GM18868 (cell line): ENCODE measurements at regions not wholly inside any gene's neighbourhood (a gene's known extent, or its start where the extent isn't known, plus 50 kb on each side); places are given as distances from the start of the nearest gene placed in this dataset.

Experiments
- ATAC-seq: cut with Tn5 transposase; IDR thresholded peaks from one replicate; pipeline ENCODE4 v1.9.1; 2021; ENCODE audit warnings: mild to moderate bottlenecking, moderate library complexity; ENCODE audit not compliant: unreplicated experiment

DNA sequence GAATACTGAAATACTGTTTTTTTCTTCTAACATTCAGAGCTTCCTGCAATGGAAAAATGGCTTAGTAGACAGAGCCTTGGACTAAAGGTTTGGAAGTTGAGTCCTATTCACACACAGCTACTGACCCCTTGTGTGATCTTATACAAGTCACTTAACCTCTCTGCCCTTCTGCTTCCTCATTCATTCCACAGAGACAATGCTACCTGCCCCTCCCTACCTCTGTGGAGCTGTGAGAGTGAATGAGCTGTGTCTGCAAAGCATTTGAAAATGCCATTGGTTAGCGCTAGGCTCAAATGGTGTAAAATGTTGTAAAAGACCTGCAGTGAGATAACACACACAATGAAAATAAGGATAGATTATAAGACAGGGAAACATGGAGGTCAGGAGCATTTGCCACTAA is 214.4 kb downstream of the BARHL2 start:
- no peak for ATAC-seq

DNA sequence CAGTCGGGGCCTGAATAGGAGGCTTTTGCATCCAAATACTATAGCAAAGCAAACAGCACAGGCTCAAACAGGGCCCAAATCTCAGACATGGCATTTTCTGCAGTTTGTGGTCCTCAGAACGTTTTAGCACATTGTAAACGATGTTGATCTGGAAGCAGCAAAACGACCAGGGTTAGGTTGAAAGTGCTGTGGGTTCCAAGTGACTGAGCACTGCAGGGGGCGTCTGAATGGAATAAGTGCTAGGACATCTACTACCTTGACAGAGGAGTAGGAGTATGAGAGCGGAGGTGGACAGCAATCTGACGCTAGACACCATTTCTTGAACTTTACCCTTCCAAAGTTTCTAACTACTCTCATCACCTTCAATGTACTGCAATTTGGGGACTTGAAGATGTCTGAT is 214.9 kb downstream of the BARHL2 start:
- no peak for ATAC-seq

DNA sequence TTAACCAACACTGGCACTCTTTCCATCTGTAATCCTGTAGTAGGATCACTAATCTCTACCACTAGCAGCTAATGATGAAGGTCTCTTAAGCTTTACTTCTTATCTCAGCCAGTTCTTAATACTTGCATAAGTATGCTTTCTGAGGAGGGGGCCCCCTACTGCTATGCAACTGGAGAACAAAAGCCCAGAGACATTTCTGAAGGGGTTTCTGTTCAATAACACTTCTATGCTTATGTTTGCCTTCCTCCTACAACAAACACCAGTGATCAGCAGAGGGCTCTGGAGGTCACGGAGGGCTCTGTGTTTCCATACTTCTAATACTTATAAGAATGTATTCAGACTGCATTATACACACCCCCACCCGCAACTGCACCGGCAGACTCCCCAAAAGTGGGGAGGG is 215.8 kb downstream of the BARHL2 start:
- ATAC-seq, result no peak

DNA sequence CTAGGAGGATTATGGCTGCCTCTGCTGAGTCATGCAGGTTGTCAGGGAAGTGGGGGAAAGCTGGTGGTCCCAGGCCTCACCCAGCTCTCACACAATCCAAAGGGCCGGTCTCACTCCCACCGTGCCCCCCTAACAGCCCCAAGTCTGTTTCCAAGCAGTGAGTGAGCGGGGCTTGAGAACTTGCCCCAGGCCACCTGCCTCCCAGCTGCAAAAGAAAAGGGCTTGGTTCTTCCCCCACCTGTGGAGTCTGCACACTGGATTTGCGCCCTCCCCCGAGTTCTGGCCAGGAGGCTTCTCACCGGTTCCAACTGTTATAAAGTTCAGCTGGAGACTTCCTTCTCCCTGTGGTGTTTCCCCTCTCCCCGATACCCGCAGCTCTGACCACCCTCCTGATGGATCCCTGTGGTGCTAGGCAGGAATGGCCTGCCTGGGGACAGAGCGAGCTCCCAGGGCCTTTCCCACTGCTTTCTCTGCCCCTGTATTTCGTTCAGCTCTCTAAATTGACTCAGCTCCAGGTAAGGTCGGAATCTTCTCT is 222.3 kb downstream of the BARHL2 start:
- no peak for ATAC-seq

DNA sequence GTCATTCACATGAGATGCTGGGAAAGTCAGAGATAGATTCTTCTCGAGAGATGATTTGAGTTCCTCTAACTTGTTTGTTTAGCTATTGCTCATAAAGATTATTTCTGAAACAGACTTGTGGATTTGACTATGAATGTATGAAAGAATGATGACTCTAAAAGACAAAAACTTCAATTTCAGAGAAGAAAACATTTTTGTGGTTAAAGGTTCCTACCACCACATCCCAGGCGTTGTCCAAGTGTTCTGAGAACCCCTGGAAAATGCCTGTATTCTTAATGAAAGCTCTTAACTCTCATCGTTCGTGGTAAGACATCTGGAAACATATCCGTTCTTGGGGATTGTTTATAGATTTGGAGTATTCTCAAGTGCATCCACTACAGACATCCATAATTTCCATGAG is 228.7 kb downstream of the BARHL2 start:
- no peak for ATAC-seq

DNA sequence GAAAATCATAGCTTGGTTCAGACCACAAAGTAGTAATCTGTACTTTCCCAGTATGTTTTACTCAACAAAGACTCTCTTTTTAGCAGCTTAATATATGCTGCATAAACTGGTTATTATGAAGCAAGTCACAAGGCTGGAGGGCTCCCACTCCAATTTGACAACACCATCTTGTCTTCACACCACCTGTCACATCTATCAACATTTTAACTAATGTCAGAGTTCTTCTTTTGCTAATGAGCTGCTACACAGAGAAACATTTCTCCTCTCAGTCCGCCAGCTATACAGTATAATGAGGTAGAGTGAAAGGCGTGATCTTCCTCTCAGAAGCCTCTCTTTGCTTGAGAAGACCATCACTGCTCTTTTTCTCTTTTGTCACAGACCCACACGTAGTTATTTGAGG is 230.1 kb downstream of the BARHL2 start:
- no peak for ATAC-seq

DNA sequence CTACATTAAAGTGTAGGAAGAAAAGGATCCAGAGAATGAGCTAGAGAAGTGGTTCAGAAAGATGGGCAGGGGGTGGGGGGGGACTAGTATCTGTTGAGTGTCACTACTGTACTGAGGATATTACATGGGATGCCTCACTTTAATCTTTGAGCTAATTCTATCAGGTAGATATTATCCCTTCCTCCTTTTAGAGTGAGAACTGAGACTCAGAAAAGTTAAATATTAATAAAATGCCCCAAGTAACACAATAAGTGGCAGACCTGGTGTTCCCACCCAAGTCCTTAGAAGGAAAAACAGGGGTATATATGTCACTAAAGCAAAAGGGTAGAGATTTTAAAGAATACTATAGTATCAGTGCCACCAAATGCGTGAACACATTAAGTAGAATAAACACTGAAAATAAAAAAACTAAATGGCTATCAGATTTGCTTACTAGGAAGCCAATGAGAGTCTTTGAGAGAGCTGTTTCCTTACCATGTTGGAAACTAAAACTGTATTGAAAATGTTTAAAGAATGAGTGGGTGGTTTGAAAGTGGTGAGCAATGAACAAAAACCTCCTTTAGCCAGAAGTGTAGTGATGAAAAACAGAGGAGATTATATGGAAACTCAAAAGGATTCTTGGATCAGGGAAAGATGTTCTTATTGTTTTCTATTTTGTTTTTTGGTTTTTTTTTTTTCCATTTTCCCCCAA is 230.8 kb downstream of the BARHL2 start:
- no peak for ATAC-seq

DNA sequence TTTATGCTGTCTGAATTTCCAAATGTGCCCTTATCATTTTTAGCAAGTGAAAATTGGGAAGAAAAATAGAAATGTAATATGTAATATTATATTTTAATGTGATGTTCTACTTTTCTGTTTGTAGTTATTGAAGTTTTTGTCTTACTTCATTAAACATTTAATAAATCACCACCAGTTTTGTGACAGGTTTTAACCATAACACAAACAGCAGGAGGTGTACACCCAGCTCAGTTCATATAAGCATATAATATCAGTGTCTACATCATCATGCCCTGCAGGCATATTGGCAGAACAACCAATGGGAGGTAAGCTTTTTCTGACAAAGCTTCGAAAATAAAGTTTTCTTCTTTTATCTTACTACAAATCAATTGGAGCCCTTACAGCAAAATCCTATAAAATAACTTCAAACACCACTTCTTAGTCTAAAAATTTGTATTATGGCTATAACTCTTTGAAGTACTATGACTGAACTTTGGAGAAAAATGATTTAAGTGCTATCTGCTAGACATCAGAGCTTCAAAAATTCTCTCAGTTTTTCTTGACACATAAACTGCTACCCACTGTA is 236.7 kb downstream of the BARHL2 start:
- ATAC-seq, result no peak

DNA sequence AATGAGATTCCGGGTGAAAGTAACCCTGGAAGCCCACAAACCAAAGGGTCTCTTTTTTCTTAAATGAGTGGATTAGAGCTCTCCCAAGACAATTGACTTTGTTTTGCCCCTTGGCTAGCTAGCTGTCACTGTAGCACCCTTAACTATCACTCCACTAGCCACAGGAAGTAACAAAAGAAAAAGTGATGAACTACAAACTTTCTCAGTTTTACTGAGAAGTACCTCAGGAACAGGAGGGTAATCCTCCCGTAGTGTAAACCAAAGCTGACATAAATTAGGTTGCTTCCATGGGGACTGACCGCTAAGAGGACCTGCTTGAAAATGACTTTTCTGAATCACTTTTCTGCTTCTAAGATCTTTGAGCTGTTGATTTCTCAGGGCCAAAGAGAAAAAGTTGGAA is 240.1 kb downstream of the BARHL2 start:
- ATAC-seq, result no peak

DNA sequence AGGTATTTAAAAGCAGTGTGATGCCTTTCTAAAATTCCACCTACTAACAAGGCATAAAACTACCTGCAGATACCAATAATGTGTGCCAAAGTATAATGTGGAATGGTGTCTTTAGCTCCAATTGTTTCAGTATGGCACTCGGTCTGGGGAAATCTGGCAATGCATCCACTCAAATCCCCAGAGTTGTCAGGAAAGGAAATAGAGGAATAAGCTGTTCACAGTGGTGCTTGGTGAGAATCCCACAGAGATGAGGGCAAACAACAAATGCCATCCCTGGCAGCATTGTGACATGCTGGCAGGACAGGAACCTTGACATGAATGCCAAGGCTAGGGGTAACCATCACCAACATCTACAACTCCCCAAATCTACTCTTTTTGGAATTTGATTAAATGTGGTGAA is 240.7 kb downstream of the BARHL2 start:
- ATAC-seq, result no peak

DNA sequence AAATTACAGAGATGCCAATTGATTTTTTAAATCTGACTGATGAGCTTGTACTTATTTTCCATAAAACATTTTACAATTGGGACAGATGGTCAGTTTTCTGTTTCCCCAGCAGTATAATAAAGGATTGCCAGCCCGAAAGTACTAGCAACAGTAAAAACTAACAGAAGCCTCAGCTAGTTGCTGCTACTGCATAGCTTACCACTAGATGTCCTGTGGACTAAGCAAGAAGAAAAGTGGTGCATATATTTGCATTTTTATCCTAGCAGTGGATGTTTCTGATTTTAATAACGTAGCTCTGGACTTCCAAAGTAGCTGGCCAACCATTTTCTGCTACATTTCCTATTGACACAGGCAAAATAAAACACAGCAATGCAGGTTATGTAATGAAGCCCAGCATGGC is 241.5 kb downstream of the BARHL2 start:
- ATAC-seq, result no peak

DNA sequence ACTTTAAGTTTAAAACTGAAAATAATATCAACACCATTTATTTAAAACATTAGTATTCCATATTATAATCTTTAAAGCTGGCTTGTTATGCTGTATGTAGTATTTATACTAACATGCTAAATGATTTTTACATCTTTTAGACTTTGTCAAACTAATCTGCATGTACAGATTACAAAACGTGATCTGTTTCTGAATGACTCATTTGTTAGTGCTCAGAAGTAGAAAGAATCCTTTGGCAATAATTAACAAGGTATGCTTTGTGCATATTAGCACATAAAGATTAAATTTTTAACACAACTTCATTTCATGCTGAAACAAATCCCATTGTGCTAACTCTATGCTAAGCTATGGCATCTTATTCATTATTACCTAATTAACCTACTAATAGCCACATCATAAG is 242.4 kb downstream of the BARHL2 start:
- ATAC-seq, result no peak

DNA sequence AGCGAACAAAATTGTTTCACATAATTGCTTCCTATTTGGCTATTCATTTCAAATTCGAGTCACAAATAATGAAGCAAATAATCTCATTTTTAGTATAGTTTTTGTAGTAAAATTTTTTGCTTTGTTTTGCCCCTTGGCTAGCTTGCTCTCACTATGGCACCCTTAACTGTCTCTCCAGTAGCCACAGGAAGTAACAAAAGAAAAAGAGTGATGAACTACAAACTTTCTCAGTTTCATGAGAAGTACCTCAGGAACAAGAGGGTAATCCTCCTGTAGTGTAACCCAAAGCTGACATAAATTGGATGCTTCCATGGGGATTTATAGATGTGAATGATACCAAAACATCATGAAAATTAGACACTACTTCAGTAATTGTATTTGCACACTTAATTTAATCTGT is 242.9 kb downstream of the BARHL2 start:
- ATAC-seq, result no peak

DNA sequence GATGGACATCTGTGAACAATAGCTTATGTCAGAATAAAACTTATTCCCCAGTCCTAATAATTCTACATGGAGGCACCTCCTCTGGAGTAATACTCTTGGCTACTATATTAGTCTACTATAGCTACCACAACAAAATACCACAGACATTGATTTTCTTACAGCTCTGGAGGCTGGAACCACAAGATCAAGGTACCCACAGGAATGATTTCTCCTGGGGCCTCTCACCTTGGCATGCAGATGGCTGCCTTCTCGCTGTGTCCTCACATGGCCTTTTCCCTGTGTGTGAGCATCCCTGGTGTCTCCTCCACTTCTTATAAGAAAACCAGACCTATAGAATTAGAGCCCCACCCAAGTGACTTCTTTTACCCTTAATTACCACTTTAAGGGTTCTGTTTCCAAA is 244.3 kb downstream of the BARHL2 start:
- ATAC-seq, result no peak

DNA sequence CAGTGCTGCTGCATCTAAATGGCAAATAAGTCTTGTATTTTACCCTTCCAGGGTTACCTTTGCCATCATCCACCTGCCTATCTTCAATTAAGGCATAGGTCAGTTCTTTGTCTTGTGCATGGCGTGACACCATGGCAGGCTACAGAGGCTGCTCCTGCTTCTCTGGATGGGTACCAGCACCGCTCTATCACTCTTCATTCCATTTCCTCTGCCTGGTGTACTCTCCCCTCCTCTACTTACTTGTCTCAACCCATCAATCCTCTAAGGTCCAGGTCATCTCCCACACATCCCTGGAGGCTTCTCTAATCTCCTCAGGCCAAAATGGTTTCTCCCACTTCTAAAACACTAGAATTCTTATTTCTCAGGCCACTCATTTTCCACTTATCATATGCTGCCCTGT is 257.5 kb downstream of the BARHL2 start:
- no peak for ATAC-seq

DNA sequence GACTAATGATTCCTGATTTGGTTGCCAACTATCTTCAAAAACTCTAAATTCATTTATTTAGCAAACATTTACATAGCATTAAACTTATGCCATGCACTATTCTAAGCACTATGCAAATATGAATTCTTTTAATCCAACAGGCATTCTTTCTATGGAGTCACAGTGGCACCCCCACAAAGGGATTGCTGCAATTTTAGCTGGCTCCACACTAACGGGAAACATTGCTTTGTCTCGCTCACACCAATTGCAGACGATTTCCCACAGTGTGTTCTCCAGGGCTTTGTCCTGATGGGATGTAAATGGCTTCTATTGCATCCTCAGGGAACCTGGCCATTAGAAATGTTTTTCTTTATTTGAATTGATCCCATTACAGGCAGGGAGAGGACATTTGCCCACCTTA is 259.1 kb downstream of the BARHL2 start:
- no peak for ATAC-seq

DNA sequence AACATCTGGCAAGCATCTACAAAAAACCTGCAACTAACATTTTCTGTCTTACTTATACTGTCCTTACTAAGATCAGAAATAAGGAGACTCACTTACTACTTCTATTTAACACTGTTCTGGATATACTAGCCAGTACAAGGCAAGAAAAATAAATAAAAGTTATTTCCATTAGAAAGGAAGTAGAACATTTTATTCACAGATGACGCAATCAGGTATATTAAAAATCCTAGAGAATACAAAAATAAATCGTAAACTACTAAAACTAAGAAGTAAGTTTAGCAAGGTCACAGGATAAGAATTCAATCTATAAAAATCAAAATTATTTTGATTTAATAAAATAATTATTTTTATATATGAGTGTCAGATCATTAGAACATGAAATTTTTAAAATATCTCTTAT is 264.6 kb downstream of the BARHL2 start:
- ATAC-seq, result no peak

DNA sequence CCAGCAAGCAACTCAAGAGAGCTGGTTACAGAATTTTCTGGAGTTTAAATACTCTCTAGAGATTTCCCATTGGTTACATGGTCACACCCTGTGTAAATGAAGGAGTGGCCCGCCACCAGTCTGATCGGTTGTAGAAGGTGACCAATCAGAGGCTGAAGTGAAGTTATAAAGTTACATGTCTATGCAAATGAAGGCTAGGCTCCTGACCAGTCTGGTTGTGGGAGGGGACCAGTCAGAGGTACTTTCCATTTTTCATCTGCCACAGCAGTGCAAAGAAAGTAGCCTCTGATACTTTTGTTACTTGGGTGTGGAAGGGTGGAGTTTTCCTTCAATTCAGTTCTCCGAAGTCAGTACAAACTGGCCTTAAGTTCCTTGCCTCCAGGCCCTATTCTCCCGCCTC is 273.7 kb downstream of the BARHL2 start:
- ATAC-seq, result no peak

DNA sequence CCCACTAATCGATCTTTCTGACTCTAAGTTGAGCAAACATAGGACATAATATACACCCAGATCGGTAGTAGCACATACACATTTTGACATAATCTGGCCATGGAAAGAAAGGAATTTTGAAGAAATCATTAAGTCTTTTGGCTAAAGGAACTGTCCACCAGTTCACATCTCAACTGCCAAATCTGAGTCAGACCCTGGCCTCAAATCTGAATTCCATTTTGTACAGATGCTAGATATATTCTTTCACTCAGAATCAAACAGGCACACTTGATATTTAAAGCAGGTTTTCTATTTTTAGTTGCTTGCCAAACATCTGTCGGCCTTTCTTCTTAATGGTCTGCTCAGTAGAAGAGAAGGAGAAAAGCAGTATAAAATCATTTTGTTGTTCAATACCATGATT is 281.8 kb downstream of the BARHL2 start:
- ATAC-seq, result no peak

DNA sequence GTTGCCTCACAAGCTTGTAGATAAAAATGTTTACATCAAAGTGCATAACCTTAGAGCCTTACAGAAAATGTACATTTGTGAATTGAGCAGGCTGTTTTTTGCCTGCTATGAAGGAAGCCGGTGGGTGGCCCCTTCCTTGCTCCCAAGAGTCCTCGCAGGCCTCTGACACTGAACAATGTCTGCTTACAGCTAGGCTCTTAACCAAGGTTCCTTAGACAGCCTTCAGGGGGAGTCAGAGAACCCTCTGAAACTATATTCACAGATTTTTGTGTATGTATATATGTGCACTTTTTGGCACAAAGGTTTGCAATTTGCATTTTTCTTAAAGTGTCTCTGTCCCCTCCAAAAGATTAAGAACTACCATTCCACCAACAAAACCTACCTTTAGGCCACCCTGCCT is 282.6 kb downstream of the BARHL2 start:
- no peak for ATAC-seq

DNA sequence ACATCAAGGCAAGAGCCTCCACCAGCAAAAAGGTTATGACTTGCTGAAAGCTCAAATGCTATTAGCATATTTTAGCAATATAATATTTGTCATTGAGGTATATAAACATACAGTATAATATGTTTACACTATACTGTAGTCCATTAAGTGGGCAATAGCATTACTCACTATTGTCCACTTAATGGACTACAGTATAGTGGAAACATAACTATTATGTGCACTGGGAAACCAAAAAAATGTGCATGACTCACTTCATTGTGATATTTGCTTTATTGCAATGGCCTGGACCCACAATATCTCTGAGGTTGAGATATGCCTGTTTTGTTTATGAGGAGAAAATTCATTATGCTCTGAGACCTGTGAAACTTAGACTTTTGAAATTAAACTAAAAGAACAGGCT is 300.0 kb downstream of the BARHL2 start:
- ATAC-seq, result no peak

DNA sequence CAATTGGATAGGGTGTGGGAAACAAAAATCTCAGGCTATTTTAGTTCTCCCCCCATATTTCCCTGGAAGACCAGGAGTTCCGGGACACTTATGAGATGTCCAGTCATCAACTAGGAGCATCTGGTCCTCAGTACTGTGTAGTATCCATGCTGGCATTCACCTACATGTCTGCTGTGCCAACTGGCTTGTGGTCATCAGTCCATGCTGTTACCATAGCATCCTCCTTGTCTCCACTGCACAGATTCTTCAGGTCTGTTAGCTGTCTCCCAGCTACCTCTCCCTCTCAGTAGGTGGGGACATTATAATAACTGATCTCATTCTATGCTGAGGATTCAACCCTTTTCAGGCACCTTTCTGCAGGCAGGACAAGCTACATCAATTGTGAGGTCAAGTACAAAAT is 302.9 kb downstream of the BARHL2 start:
- no peak for ATAC-seq

DNA sequence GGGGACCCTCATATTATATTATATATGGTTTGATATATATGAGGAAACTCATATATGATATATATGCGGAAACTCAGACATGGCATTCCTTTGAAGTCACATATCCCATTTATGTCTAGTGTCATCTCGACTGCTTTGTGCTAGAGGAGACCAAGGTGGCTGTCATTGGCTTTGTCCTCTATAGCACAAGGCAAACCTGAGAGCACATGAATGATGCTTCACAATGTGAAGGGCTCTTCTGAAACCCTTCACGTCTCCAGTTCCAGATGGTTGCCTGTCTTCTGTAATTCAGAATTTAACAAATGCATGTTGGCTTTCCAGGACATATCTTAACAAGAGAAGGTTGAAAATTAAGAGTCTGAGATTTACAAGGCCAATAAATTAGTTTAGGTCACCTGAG is 303.6 kb downstream of the BARHL2 start:
- no peak for ATAC-seq
